ENCODE measurements at regions not wholly inside any gene's neighbourhood (a gene's known extent, or its start where the extent isn't known, plus 50 kb on each side); places are given as distances from the start of the nearest gene placed in this dataset.

DNA sequence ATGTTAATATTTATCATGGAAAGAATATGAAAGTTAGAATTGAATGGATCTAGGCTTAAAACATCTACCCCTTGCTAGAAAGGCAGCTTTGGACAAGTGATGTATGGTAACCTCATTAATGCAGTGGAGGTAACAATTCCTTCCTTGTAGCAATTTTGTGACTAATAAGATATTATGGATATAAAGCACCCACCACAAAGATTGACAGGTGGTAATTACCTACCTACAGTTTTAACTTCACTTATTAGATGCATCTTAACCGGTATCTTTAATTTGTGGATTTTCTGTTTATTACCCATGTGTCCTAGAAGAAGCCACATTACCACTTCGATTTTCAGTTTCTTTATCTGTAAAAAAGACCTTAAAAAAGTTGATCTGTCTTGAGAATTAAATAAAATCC is 367.0 kb downstream of the DSC3 start:
- TF ChIP-seq, protein P1, sequence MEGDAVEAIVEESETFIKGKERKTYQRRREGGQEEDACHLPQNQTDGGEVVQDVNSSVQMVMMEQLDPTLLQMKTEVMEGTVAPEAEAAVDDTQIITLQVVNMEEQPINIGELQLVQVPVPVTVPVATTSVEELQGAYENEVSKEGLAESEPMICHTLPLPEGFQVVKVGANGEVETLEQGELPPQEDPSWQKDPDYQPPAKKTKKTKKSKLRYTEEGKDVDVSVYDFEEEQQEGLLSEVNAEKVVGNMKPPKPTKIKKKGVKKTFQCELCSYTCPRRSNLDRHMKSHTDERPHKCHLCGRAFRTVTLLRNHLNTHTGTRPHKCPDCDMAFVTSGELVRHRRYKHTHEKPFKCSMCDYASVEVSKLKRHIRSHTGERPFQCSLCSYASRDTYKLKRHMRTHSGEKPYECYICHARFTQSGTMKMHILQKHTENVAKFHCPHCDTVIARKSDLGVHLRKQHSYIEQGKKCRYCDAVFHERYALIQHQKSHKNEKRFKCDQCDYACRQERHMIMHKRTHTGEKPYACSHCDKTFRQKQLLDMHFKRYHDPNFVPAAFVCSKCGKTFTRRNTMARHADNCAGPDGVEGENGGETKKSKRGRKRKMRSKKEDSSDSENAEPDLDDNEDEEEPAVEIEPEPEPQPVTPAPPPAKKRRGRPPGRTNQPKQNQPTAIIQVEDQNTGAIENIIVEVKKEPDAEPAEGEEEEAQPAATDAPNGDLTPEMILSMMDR (IDR thresholded peaks at IDR 0.05) = no peak
- TF ChIP-seq TCF7L2 (IDR thresholded peaks at IDR 0.05; ENCODE audit: low read depth, low read length) (no peak), POLR2AphosphoS5 (IDR thresholded peaks at IDR 0.05; ENCODE audit: low read depth, low read length) (no peak)

Measured in Panc1 (cell line).